ENCODE measurements at regions not wholly inside any gene's neighbourhood (a gene's known extent, or its start where the extent isn't known, plus 50 kb on each side); places are given as distances from the start of the nearest gene placed in this dataset.

- no peak overlapping the region for H2BK20ac ChIP-seq (ENCODE audit: low read depth, low read length, poor library complexity, severe bottlenecking)
- H3K4me1 Mint-ChIP-seq = no peaks in the 10 kb centered on the region
- no peak overlapping the region for H3K4me3 Mint-ChIP-seq
- no peaks in the 10 kb centered on the region for H3K36me3 Mint-ChIP-seq (ENCODE audit: insufficient read depth in 1 of 3, low read depth in 3 of 3)
- no peak overlapping the region for H4K91ac ChIP-seq (ENCODE audit: insufficient read length, low read depth, low read length)
- no peaks in the 10 kb centered on the region for H3K27me3 Mint-ChIP-seq (ENCODE audit: low read depth)
- H3K18ac ChIP-seq (ENCODE audit: insufficient read length, low read depth, low read length) = no peak overlapping the region
- H3K27ac Mint-ChIP-seq = no peak overlapping the region
- H3K4ac ChIP-seq (ENCODE audit: low read depth, low read length) = no peak overlapping the region
- no peaks in the 10 kb centered on the region for H3K23me2 ChIP-seq (ENCODE audit: insufficient read length, low read depth, low read length, poor library complexity, severe bottlenecking)
- no peak overlapping the region for H3T11ph ChIP-seq (ENCODE audit: low read length)
- no peak overlapping the region for H4K8ac ChIP-seq (replicated peaks; ENCODE audit: insufficient read length, low read depth, low read length)
- H2BK5ac ChIP-seq (ENCODE audit: insufficient read length, low read length) = no peak overlapping the region
- H4K5ac ChIP-seq (ENCODE audit: insufficient read length, low read depth, low read length) = no peak overlapping the region
- peaks cover 0 to 4% of the 10 kb centered on the region in 2 experiments; a peak in 3 of 5 replicates for H3K9me3 Mint-ChIP-seq
- no peak overlapping the region for H3K4me2 ChIP-seq (ENCODE audit: insufficient read depth, insufficient read length, low read length)
- no peak overlapping the region for H3K9ac ChIP-seq (ENCODE audit: extremely low read depth, insufficient read length, low read length)
- no peaks in the 10 kb centered on the region for H3K27me3 ChIP-seq (ENCODE audit: insufficient read depth, low read length)
- no peak overlapping the region for H2BK15ac ChIP-seq (ENCODE audit: low read depth, low read length)
- no peaks in the 10 kb centered on the region for H3K9me3 ChIP-seq (ENCODE audit: control insufficient read depth, low read depth, low read length)
- H3K56ac ChIP-seq (ENCODE audit: insufficient read length, low read depth, low read length) = no peak overlapping the region
- no peak overlapping the region for H3K23ac ChIP-seq (ENCODE audit: insufficient read length, low read depth, low read length)
- no peak overlapping the region for H2AFZ ChIP-seq (ENCODE audit: low read length)
- TF ChIP-seq CTCF (conservative IDR thresholded peaks at IDR 0.05) = no peak
- no peaks in the 10 kb centered on the region for H3K4me1 ChIP-seq (ENCODE audit: insufficient read depth, low read length)
- no peak overlapping the region for H2BK120ac ChIP-seq (ENCODE audit: low read depth, low read length, poor library complexity, severe bottlenecking)
- H3K79me1 ChIP-seq (ENCODE audit: insufficient read depth, low read depth, low read length, poor library complexity, severe bottlenecking) = no peaks in the 10 kb centered on the region
- no peak overlapping the region for H2AK5ac ChIP-seq (ENCODE audit: insufficient read length, low read length)
- no peak overlapping the region for H3K27ac ChIP-seq (ENCODE audit: insufficient read length, low read depth, low read length)
- WGBS (ENCODE audit: extremely low coverage, insufficient read length, low lambda C conversion rate) = no CpG with 5 or more reads among the region's 1 CpG
- no peaks in the 10 kb centered on the region for H3K79me2 ChIP-seq (ENCODE audit: insufficient read depth, low read length)
- no peak for DNase-seq
- H3K14ac ChIP-seq (ENCODE audit: insufficient read depth, low read length) = no peak overlapping the region
- no peak overlapping the region for H2BK12ac ChIP-seq (ENCODE audit: insufficient read length, low read depth, low read length)
- no peaks in the 10 kb centered on the region for H4K20me1 ChIP-seq (ENCODE audit: control insufficient read depth, insufficient read depth, insufficient read length)
These were observed 978.2 kb downstream of the CDH9 start for GRCh38 chr5:26060212-26060611.
